PC-3 (cell line): ENCODE measurements at regions not wholly inside any gene's neighbourhood (a gene's known extent, or its start where the extent isn't known, plus 50 kb on each side); places are given as distances from the start of the nearest gene placed in this dataset.

ENCODE experiments used
- EZH2 ChIP-seq: fragments of 300-600 bp; sonication (generic); IDR thresholded peaks from one replicate; pipeline ENCODE4 v1.6.1; 2017; ENCODE audit warnings: antibody characterized with exemption, mild to moderate bottlenecking, low read length; ENCODE audit not compliant: unreplicated experiment
- EZH2phosphoT487 ChIP-seq: fragments of 300-600 bp; sonication (generic); IDR thresholded peaks from 2 replicates; pipeline ENCODE4 v1.6.1; 2018; ENCODE audit warnings: mild to moderate bottlenecking, antibody characterized with exemption, low read length, borderline replicate concordance
- TF ChIP-seq, protein P1 (sequence below): fragments of 300-600 bp; sonication (generic); conservative IDR thresholded peaks from 2 replicates; pipeline ENCODE4 v1.5.1; 2017; ENCODE audit warnings: antibody characterized with exemption, low read depth, mild to moderate bottlenecking, low read length

DNA sequence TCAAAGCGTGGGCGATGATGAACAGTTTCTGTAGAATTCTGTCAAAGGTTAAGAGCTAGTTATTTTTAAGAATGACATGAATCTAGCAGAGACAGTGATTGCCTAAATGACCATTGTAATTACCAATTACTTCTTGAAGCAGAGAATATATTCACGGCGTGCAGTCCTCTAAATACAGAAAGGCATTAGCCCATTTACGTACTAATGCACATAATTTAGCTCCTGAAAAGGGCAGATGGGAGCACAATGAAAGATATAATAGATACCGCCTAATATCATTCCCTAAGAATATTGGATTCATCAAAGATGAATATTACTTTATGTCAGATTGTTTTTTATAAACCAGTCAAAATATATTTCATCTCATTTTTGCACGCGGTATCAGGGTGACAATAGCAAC, 212.4 kb downstream of the URI1 start:
- TF ChIP-seq, protein P1, sequence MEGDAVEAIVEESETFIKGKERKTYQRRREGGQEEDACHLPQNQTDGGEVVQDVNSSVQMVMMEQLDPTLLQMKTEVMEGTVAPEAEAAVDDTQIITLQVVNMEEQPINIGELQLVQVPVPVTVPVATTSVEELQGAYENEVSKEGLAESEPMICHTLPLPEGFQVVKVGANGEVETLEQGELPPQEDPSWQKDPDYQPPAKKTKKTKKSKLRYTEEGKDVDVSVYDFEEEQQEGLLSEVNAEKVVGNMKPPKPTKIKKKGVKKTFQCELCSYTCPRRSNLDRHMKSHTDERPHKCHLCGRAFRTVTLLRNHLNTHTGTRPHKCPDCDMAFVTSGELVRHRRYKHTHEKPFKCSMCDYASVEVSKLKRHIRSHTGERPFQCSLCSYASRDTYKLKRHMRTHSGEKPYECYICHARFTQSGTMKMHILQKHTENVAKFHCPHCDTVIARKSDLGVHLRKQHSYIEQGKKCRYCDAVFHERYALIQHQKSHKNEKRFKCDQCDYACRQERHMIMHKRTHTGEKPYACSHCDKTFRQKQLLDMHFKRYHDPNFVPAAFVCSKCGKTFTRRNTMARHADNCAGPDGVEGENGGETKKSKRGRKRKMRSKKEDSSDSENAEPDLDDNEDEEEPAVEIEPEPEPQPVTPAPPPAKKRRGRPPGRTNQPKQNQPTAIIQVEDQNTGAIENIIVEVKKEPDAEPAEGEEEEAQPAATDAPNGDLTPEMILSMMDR = no peak
- TF ChIP-seq EZH2phosphoT487 (no peak), EZH2 (no peak)
